ENCODE measurements at regions not wholly inside any gene's neighbourhood (a gene's known extent, or its start where the extent isn't known, plus 50 kb on each side); places are given as distances from the start of the nearest gene placed in this dataset.
"Not testable (repeated sequence)": the region's sequence is repeated elsewhere in the genome, so short reads cannot be mapped to it uniquely, and the experiment has no call there.

DNA sequence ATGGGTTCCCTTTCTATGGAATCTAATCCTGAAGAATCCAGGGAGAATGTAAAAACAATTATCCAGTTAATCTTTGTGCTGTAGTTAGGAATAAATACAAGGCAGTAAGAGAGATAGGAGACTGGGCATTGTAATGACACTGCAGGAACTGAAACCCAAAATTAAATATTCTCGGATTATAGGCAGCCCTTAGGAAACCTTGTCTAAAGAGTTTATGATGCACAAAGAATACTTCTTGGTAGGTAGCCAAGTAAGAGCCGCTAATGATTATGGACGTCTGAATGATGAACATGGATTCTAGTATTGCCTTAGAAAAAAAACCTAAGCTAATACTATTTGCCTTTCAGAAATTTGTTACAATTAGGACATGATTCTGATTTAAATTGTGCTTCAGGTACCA, 165.4 kb upstream of the LRIG3 start:
- DNase-seq (ENCODE audit: low read depth) = no peak

DNA sequence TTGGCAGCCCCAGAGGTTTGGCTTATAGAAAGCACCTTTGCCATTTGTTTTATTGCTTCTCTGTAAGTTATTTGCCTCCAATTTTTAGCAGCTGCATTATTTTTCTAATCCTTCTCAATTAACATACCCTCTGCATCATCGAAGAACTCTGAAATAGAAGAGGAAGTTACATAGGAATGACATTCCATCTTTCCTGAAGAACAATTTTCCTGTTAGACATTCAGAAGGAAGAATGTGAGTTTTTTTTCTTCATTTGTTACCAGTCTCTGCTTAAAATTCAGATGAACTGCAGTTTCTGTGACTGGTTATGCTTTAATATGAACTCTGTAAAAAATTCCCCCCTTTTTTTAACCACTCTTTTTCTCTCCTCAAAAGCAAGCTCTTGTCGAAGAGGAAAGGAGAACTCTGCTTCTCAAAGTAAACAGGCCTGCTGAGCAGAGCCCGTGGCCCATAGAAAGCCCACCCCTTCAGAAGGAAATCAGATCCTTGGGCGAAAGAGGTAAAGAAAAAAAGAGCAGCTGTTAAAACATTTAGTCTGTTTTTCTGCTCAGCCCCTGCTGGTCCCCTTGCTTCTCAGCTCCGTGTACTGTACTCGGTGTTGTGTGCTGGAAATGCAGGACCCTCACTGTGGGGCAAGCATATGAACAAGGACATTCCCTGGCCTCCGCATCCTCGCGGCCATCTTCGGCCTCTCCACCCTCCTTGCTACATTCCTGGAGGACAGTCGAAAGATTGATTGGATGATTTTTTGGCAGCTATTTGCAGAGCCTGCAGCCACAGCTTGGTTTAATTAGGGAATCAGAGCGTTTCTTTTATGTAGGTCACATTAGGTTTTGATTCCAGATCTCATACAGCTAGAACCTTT, 164.4 kb upstream of the LRIG3 start:
- peak; percentile 48 for DNase-seq (ENCODE audit: low read depth)

DNA sequence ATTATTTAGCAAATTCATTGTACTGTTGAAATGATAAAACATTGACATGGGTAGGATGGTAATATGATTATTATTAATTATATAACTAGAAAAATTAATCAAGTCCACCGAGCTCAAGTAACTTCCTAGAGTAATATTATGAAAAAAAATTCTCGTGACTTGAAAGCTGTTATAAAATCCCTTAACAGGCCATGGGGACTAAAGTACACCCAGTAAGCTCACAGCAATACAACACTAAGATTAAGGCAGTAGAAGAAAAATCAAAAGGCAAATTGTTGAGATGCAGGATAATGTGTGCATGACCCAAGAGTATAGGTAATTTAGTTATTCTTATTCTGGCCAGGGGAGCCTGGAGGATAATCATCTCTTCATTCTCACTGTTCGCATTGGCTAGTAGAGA, 162.6 kb upstream of the LRIG3 start:
- DNase-seq (ENCODE audit: low read depth) = no peak

DNA sequence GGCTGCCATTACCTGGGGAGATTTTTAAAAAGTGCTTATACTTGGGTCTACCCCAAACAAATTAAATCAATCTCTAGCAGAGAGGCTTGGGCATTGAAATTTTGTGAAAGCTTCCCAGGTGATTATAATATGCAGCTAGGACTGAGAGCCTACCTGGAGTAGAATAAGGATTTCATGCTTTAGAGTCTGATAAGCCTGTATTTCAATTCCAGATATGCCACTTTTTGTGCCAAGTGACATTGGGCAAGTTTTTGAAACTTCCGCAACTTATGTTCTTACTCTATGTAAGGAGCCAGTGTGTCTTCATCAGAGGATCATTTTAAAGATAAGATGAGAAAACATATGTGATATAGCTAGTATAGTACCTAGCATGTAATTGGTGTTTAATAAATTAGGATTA, 159.8 kb upstream of the LRIG3 start:
- DNase-seq (ENCODE audit: low read depth) = no peak

DNA sequence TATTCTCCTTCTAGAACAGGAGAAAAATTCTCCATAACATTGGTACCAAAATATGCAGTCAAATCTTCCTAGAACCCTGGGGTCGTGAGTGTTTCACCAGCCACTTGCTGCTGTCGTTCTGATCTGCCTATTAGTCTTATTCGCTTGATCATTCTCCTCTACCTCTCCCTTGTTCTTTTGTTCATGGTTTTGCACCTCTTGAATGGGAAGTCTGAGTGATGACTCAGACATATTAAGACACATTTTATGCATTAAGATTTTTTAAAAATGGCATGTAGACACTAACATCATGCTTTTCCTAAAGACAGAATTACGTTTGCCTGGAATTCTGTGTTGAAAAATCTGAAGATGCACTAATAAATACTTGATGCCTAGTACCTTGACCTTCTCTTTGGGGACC, 159.2 kb upstream of the LRIG3 start:
- no peak for DNase-seq (ENCODE audit: low read depth)

DNA sequence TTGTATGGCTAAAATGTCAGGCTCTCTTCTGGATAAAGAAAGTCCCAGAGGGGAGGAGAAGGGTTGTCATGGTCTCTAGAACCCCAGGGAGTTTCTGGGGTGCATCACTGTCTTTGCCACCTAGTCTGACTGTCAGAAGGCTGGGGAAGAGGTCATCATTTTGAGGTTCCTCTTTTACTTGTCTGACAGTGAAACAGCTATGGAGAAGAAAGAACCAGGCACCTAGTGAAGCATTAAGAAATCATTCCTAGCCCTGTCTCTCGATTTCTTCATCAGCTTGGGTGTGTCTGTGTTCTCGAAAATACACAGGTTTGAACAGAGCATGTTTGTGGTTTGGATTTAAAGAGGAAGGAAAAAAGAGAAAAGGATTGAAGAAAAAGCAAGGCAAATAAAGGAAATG, 158.7 kb upstream of the LRIG3 start:
- DNase-seq (ENCODE audit: low read depth) = no peak

DNA sequence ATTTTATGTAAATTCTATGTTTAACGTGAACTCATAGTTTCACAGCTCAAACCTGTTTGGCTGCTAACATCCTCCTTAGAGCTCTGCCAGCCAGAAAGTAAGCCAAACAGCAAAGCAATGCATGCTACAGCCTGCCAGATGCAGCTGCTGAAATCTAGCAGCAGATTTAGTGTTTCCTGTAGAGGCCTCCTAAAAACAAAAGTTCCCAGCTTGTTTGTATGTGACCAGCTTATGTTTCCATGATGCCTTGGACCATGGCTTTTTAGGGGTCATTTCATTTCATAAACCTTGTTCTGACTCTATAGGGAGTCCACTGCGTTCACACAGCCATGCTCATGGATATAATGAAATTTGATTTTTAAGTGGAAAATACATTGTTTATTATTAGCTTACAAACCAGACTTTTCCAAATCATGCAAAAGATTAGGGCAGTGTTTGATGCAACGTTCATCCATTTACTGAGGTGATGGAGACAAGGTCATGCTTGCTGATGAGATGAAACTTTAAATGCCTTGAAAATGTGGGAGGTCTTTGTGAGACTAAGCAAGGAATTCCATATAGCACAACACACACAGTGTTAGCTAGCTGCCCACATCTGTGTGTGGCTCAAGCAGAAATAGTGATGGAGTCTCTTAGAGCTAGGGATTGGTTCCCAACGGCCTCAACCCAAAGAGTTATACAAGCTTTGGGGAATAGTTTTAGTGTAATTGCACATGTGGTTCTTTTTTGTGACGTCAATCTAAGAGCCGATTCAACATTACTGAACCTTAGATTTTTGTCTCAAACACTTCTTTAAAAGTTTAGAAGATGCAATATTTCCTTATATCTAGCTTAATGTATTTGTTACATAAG, 157.5 kb upstream of the LRIG3 start:
- no peak for DNase-seq (ENCODE audit: low read depth)

DNA sequence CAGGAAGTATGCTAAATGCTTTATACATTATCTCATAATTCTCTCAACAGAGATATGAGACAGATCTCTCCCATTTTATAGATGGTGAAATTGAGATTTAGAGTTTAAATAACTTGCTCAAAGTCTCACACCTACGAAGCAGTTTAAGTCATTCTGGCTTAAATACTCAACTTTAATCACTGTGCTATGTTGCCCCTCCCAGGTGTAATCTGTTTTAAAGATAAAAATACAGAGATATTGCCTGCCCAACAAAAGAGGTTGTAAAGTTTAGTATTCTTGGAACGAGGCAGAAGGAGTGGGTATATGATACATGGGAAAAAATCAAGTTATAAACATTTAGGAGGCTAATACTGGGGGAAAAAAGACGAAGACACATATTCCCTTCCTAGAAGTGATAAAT, 156.8 kb upstream of the LRIG3 start:
- no peak for DNase-seq (ENCODE audit: low read depth)

DNA sequence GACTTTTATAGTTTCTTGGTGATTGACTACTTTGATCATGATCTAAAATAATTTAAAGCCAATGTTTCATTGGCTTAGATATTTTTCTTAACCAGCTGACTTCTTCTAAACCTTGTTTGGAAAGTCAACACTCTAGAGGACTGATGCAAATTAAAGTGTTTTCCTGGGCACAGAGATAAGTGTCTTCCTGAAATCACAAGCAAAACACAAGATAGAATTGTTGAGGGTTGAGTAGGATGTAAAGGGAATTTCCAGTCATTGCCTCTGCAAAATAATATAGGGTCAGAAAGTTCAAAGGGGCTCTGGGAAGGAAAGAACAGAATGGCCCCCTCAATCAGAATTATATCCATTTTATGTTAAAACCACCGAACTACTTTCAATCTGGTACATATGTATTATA, 156.3 kb upstream of the LRIG3 start:
- no peak for DNase-seq (ENCODE audit: low read depth)

DNA sequence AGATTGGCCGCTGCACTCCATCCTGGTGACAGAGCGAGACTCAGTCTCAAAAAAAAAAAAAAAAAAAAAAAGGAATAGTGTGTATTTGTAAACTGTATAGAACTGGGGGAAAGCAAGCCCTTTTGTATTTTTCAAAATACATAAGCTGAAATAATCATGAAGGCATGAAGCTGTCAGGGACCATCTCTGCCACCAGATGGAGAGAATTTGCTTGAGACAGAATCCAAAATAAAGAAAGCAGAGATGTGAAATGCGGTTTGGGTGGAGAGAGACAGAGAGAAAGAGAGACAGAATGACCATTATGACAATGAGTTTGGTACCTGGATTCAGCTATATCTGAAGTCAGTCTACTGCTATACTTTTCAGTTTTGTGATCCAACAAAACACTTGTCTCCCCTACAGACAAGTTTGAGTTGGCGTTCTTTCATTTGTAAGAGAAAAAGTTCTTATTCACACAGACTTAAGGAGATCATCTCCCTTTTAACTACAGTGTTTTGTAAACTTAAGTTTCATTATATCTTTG, 155.7 kb upstream of the LRIG3 start:
- no peak for DNase-seq (ENCODE audit: low read depth)

DNA sequence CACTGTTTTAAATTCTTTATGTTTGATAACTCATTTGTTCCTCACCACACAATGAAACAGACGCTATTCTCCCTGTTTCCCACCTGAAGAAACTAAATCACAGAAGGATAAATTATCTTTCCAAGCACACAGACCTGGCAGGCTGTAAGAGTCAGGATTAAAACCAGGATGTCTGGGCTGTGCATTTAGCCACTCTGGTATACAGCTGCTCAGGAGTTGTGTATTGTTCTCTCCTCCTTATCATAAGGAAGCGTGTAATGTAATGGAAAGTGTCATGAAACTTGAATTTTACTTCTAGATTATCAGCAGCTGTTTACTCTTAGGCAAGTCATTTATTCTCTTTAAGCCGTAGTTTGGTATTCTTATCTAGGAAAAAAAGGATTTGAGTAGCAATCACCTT, 154.8 kb upstream of the LRIG3 start:
- DNase-seq (ENCODE audit: low read depth) = no peak

DNA sequence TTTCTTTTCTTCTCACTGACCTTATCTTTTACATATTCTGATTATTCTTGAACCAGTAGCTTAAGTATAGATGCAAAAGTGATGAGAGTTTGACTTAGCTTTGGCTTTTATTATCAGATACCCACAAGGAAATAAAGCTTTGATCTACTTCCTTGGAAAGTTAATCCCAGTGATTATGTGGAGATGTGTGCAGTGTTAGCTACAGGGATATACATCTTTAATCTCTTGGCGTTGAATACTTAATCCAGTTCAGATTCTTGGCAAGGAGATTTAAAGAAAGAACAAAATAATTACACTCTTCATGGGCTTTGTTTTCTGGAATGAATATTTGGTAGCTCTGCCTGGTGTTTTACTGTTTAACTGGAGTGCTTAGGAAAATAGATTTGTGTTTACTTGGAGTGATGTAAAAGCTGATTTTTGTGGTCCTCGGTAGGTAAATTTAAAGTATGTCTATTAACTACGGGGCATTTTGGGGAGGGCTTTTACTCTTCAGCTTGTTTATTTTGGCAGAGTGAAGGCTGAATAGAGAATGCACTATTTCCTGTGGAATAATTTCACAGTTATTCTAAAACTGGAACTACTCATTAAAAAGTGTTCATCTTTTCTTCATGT, 150.1 kb upstream of the LRIG3 start:
- no peak for DNase-seq (ENCODE audit: low read depth)

DNA sequence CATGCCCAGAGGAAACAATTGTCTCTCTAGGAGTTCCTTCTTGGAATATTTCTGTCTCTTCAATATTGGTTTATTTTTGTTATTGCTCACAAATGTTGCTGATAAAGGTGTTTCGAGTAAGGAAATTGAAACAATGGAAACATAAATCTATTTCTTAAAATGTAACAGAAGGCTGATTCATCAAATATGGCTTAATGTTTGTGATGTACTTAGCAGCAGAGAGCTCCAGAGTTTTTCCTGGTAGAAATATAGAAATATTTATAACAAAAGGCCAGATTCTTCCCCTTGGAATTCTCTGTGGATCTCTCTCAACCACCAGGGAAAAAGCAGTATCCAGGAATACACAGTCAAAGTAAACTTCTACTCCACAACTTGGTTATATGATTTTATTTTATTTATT, 149.2 kb upstream of the LRIG3 start:
- DNase-seq (ENCODE audit: low read depth) = no peak

DNA sequence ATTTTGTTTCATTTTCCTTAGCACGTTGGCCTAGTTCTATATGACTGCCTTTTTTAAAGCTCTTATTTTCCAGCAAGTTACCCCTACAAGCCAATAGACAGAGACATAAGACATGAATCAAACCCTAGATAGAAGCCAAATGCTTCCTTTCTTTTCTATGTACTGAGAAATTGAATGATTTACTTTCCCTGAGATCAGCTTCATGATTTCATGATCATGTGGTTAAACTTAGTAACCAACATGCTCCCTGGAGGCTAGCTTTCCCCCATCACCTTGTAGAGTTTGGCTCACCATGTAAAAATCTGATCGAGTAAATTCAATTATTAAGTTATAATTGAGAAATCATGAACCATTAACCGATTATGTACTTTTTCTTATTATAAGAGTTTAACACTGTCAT, 148.1 kb upstream of the LRIG3 start:
- DNase-seq (ENCODE audit: low read depth) = no peak

DNA sequence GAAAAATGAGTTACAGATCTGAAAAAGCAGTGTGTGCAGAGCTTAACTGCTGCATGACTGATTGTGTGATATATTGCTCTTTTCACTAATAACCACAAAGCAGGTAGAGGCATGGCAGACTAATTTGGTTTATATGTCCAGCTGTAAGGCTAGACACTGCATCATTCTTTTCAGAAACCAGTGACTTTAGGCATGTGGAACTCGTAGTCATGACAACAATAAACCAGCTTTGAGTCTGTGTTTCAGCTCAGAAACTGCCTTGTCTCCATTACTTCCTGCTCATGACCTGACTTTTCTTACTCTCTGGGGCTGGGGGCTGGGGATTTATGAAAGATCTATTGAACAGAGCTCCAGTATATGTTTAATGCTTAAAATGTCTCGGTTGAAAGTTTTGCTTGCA, 146.8 kb upstream of the LRIG3 start:
- peak; percentile 70 for DNase-seq (ENCODE audit: low read depth)

DNA sequence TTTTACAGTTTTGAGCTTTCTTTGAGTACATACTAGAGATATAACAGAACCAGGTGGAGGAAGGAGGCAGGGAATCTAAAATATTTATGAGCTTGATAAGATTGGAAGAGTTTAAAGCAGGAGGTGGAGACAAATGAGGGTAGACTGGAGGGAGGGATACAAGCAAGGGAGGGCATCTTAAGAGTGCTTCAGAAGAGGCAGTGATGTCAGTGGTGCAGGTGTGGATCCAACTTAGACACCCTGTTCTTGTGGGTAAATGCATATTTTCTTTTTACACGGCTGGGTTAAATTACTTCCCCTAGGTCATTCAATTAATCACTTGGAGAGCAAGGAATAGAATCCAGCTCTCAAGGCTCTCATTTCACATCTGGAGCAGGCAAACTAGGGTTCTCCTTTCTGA, 146.1 kb upstream of the LRIG3 start:
- peak; percentile 36 for DNase-seq (ENCODE audit: low read depth)

DNA sequence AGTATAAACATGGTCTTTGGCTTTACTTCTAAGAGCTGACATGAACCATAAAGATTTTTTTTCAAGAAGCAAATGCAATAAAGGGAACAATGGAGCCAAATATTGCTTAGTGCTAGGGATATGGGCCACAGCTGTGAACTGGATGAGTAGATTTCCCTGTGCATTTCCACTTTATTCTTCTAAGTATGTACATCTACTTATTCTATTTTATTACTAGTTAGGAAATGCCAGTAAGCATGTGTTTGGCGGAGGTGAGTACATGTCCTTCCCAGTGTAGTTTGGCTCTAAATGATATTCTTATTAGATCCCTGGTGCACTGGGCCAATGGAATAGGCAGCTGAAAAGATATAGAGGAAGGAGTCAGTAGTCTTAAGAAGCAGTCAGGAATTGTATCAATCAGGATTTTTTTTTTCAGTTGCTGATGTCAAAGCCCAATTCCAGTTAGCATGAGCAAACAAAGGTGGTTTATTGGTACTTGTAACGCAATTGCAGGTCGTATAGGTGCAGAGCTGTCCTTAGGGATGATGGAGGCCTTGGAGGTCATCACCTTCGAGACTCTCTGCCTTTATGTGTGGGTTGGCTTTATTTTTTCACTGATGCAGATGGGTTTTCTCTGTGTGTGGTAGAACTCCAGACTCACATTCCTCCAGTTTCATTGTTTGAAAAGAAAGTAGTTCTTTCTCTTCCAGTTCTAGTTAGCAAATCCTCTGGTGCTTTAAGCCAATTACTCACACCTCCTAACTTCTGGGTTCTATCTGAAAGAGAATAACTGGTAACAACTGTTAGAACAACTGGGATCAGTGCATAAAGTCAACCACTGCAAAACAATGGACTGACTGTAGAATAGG, 139.0 kb upstream of the LRIG3 start:
- DNase-seq (ENCODE audit: low read depth) = no peak

DNA sequence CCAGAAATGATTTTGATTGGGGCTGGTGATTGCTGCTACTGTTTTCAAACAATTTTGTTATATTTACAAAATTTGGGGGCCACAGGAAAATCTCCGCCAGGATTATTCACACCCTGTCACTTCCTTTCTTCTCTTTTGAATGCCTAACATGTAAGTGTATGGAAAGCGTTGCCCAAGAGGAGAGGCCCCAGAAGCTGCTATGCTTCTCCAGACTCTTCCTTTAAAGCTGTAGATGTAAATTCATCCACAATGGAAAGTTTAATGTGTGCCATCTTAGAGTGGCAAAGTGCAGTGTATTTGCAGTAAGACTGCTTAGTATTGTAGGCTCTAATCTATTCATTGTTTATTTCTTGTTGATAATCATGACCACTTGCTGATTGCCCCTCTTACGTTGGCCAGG, 136.7 kb upstream of the LRIG3 start:
- DNase-seq (ENCODE audit: low read depth) = no peak

DNA sequence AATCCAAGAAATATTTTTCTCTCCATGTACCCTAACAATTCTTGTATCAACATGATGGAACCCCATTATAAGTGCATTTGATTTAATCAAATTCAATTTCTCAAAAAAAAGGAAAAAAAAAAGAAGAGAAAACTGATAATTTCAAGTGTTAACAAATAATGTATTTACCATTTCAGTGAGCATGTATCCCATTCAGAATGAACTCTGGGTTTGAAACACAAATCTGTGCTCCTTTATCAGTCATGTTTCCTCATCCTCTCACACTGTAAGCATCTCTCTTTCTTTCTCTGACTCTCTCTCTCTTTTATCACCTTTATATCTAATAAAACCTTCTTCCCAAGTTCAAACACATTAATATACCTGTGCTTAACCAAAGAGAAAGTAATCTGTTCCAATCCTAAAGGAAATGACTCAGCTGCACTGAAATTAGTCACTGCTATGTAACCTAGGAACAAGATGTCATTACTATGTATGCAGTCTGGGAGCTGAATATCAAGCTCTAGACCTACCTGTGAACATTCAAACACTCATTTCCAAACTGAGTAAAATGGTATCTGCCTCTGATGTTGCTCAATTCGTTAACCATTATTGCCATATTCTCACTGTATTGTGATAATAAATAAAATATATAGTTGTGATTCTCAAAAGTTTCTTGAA, 135.0 kb upstream of the LRIG3 start:
- peak; percentile 74 for DNase-seq (ENCODE audit: low read depth)

DNA sequence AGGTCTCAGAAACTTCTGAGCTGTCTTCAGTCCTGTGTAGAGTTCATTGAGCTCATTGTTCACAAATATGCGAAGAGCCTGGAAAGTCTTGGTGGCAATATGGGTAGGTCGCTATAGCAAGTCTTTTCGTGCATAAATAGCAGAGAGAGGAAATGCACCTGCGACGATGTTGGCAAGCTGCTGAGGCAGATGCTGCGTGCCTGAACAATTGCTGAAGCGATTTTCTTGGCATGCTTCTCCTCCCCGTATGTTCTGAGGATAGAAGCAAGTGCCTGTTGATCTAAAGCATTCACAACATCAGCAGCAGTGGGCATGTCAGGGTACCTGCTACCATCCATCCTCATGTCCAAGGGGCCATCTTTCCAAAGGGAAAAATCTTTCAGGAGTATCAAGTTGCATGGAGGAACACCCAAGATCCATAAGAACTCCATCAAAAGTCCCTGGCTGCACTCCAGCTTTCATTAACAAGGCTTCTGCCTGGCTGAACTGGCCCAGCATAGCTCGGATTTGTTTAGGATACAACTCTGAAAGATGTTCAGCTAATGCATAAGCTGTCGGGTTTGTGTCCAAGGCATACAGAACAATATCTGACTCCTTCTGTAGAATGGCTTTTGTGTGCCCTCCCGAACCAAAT, 133.1 kb upstream of the LRIG3 start:
- not testable (repeated sequence) for DNase-seq (ENCODE audit: low read depth)
